OCI-LY3 (cell line): ENCODE measurements at regions not wholly inside any gene's neighbourhood (a gene's known extent, or its start where the extent isn't known, plus 50 kb on each side); places are given as distances from the start of the nearest gene placed in this dataset.

ENCODE experiments used
- CTCF ChIP-seq: fragments of 200-600, 300-600 bp; sonication (generic); IDR thresholded peaks from 2 replicates; pipeline ENCODE4 v1.5.1; 2014; ENCODE audit warnings: antibody characterized with exemption, low read length, low read depth
- EZH2phosphoT487 ChIP-seq: fragments of 200-600 bp; shearing (Covaris generic); IDR thresholded peaks from 2 replicates; pipeline ENCODE4 v1.6.1; 2018; ENCODE audit warnings: antibody characterized with exemption, mixed run types, low read depth

GRCh38 chr19:34120846-34121639 lies 51.3 kb upstream of the LSM14A start:
- TF ChIP-seq CTCF, result peak; percentile 90
- TF ChIP-seq EZH2phosphoT487, result no peak
